Esophagus muscularis mucosa (tissue), 3 donors: ENCODE measurements at regions not wholly inside any gene's neighbourhood (a gene's known extent, or its start where the extent isn't known, plus 50 kb on each side); places are given as distances from the start of the nearest gene placed in this dataset.

ENCODE experiments used
- POLR2AphosphoS5 ChIP-seq, 2 donors: sonication (generic); formaldehyde crosslinking; IDR thresholded peaks; one replicate each; pipeline ENCODE4 v1.6.1; 2017; ENCODE audit warnings: antibody characterized with exemption in 2 of 2
- TF ChIP-seq, protein P1 (sequence below), 3 experiments: fragments of 200-600 bp in 2 of 3; fragments of 450-650 bp in 1 of 3; sonication (generic) in 2 of 3; IDR thresholded peaks; one replicate each; pipeline ENCODE4 v1.5.1; 2017 to 2019; ENCODE audit warnings: antibody characterized with exemption in 3 of 3, mild to moderate bottlenecking in 2 of 3, moderate library complexity in 1 of 3

GRCh38 chr18:39773646-39774045 lies 2181.4 kb upstream of the PIK3C3 start:
- TF ChIP-seq, protein P1, sequence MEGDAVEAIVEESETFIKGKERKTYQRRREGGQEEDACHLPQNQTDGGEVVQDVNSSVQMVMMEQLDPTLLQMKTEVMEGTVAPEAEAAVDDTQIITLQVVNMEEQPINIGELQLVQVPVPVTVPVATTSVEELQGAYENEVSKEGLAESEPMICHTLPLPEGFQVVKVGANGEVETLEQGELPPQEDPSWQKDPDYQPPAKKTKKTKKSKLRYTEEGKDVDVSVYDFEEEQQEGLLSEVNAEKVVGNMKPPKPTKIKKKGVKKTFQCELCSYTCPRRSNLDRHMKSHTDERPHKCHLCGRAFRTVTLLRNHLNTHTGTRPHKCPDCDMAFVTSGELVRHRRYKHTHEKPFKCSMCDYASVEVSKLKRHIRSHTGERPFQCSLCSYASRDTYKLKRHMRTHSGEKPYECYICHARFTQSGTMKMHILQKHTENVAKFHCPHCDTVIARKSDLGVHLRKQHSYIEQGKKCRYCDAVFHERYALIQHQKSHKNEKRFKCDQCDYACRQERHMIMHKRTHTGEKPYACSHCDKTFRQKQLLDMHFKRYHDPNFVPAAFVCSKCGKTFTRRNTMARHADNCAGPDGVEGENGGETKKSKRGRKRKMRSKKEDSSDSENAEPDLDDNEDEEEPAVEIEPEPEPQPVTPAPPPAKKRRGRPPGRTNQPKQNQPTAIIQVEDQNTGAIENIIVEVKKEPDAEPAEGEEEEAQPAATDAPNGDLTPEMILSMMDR (IDR thresholded peaks at IDR 0.05): no peak
- no peak for TF ChIP-seq POLR2AphosphoS5 (IDR thresholded peaks at IDR 0.05)
